NCI-H510A treated with DMSO at 0.1 percent for 48 hours (cell line): ENCODE measurements at regions not wholly inside any gene's neighbourhood (a gene's known extent, or its start where the extent isn't known, plus 50 kb on each side); places are given as distances from the start of the nearest gene placed in this dataset.
"Not testable (repeated sequence)": the region's sequence is repeated elsewhere in the genome, so short reads cannot be mapped to it uniquely, and the experiment has no call there.

Source experiments
- DNase-seq: peaks from one replicate; lab custom pipeline; 2025; lab: John Stamatoyannopoulos, UW

DNA sequence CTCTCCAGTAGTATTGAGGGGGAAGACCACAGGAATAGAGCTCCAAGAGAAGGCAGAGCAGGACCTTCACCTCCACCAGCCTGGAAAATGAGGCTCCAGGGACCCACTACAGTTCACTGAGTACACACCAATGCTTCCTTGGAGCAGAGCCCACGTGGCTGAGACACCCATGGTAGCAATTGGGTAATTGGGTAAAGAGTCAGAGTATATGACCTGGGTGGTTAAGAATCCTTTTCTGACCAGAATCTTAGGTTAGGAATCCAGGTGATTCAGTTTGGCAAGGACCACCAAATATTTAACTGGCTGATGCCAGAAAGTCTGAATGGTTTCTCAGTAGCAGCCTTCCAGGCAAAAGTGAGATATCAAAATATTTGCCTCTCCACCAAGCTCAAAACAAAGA is 107.7 kb downstream of the MDH1 start:
- DNase-seq, result no peak

DNA sequence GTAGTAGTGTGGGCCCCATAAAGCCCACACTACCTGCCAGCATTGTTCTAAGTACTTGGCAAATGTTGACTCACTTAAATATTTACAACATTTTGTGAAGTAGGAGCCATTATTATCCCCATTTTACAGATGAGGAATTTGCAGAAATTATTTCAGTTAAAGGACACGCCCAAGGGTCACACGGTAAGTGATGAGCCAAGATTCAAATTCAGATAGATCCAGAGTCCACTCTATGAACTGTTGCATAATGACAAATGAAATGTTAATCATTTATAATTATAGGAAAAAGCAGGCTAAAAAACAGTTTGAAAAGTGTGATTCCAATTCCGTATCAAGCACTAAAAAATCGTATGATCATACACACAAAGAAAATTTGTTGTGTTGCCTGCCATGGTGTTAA is 108.4 kb downstream of the MDH1 start:
- no peak for DNase-seq

DNA sequence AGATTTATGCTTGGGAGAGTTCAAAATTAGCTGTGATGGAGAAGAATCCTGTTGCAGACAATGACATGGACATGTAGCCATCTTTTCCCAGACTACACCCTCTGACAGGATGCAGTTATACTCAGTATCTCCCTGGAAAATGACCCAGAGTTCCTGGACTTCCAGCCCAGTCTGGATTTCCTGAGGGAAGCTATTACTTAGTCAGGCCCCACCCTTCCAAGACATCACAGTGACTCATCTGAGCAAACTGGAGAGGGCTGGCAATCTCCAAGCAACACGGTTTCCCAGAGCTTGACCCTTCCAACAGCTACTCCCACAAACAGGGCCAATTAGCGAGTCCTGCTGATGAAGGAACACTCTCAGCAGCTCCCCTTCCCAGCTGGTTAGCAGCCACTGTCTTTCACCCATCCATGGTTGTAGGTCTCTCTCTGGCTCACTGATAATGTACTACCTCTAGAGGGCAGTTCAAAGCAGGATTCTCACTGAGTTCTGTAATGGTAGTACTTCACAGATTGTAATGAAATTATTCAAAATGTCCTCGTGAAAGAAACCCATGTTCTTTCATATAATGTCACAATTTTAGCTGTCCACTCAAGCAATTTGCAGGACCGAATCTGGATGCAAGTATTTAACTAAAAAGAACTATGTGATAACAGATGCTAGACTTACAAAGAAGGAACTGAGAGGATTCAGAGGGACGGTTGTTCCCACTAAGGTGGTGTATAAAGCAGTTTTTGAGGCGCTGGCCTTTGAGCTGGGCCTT is 110.2 kb downstream of the MDH1 start:
- peak; percentile 58 for DNase-seq

DNA sequence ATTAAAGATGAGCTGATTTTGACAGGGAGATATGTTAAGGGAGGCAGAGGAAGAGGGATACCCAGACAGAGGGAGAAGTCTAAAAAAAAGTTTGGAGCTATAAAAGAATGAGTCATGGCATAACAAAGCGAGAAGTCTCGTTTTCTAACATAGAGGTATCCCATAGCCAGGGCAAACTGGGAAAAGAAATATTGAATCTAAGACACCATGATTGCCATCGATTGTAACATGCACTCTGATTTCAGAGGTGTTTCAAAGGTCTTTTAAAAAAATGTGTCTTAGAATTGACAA is 110.7 kb downstream of the MDH1 start:
- no peak for DNase-seq

DNA sequence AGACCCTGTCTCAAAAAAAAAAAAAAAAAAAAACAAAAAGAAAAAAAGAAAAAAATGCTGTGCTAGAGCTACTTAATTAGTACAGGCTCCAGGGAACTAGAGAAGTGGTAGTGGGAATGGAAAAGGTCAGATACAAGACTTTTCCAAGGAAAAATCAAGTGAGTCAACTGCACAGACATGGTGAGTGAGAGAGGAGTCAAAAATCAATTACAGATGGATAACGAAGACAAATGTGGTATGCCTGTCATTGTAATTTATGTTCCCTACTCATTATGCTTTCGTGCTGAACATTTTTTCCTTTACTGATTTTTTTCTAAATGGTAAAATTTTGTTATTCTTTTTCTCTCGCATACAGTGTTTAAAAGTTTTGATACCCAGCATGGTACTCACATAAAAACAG is 111.5 kb downstream of the MDH1 start:
- no peak for DNase-seq

DNA sequence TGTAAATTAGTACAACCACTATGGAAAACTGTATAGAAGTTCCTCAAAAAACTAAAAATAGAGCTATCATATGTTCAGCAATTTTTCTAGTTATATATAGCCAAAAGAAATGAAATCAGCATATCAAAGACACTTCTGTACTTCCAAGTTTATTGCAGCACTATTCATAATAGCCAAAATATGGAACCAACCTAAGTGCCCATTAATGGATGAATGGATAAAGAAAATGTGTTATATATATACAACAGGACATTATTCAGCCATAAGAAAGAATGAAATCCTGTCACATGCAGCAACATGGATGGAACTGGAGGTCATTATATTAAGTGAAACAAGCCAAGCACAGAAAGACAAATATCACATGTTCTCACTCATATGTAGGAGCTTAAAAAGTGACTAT is 112.6 kb downstream of the MDH1 start:
- DNase-seq, result no peak

DNA sequence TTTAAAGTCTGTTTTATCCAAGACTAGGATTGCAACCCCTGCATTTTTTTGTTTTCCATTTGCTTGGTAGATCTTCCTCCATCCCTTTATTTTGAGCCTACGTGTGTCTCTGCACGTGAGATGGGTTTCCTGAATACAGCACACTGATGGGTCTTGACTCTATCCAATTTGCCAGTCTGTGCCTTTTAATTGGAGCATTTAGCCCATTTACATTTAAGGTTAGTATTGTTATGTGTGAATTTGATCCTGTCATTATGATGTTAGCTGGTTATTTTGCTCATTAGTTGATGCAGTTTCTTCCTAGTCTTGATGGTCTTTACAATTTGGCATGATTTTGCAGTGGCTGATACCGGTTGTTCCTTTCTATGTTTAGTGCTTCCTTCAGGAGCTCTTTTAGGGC is 117.3 kb downstream of the MDH1 start:
- not testable (repeated sequence) for DNase-seq

DNA sequence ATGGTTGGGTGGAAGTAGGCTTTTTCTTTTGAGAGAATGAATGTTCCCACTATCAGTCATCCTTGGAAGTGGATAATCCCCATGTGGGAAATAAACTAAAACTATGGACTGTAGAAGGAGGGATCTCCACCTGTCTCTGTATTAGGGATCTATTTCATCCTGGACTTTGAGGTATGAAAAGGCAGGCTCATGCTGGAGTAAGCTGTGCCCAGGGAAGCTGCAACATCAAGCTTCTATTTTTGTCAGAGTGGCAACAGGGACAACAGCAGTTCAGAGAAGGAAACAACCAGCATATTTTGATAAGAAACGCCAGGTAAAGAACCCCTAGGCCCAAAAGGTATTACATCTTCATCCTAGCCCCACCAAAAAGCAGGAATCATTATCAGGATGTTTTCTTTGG is 122.0 kb downstream of the MDH1 start:
- DNase-seq, result no peak

DNA sequence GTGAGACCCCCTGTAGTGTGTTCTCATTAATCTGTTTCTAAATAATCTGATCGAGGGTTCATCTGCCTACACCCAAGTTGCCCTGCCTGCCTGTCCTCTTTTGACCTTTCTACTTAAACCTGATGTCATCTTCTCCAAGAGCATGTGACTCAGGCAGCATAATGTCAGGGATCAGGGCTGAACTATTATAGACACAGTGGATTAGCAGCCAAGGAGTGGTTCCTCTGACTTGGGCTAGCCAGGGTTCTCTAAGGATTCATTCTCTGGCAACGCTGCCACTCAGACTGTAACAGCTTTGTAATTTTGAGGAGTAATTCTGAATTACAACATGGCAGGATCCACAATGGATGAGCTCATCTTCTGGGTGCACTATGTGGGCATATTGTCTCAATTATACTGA is 124.0 kb downstream of the MDH1 start:
- no peak for DNase-seq

DNA sequence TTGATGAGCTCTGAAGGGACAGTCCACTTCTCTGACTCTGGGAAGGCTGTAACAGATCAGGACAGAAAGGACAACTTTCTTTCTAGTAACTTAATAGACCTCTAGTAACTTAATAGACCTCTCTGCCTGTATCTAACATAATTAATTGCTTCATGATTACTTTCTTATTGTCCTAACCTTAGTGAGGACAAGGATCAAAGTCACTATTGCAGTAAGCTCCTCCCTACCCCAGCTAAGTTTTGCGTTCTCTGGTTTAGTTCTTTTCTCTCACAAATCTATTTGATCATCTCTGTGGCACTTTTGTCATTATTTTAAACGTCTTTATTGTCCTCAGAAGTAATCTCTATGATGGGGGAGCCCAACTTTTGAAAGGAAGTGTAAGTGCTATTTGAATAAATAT is 125.5 kb upstream of the UGP2 start:
- DNase-seq, result no peak

DNA sequence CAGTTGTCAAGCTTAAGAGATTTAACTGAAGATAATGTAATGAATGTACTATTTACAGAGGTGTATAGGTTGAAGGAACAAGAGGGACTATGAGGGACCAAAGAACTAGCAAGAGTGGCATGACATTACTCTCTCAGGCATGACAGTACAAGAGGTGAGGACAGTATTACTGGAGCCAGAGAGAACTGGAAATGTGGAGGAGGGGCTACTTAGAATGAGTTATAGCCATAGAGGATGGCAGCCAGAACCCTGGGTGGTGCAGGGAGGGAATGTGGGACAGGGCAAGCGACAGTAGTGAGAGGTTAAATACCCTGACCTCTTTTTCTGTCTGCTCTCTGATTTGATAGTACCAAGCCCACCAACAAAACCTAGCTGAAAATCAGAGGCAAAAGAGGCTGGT is 122.6 kb upstream of the UGP2 start:
- peak; percentile 83 for DNase-seq

DNA sequence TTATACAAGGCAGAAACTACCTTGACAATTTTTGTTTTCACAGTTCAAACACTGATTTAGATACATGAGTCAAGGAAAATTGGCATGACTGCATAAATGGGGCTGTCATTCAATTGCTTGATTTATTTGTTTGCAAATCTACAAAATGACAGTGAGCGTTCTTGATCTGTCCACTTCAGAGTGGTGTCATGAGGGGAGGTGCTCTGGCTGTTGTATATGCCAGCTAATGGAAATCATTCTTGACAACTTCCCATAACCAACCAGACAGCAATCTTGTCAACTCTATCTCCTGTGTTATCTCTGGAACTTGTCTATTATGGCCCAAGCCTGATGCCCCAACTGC is 120.6 kb upstream of the UGP2 start:
- DNase-seq, result peak; percentile 71

DNA sequence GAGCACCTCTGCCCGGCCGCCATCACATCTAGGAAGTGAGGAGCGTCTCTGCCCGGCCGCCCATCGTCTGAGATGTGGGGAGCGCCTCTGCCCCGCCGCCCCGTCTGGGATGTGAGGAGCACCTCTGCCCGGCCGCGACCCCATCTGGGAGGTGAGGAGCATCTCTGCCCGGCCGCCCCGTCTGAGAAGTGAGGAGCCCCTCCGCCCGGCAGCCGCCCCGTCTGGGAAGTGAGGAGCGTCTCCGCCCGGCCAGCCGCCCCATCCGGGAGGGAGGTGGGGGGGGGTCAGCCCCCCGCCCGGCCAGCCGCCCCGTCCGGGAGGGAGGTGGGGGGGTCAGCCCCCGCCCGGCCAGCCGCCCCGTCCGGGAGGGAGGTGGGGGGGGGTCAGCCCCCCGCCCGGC is 119.4 kb upstream of the UGP2 start:
- not testable (repeated sequence) for DNase-seq

DNA sequence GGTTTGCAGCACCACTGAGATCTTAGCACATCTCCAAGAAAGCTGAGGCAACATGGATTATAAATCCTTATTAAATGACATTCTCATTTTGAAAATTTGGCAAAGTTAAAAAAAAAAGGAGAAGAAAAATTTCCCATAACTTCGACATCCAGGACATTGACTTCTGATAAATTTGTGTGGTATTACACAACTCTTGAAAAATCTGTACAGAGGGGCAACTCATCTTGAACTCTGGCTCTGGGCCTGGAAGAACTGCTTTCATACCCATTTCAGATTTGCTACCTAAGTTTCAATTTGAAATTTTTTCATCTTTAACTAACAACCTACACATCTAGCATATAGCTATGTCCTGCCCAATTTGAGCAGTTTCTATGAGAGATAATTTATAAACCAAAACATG is 118.0 kb upstream of the UGP2 start:
- no peak for DNase-seq

DNA sequence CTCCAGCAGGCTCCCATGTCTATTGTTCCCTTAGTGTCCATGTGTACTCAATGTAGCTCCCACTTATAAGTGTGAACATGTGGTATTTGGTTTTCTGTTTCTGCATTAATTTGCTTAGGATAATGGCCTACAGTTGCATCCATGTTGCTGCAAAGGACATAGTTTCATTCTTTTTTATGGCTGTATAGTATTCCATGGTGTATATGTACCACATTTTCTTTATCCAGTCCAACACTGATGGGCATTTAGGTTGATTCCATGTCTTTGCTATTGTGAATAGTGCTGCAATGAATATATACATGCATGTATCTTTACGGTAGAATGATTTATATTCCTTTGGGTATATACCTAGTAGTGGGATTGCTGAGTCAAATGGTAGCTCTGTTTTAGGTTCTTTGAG is 116.5 kb upstream of the UGP2 start:
- not testable (repeated sequence) for DNase-seq

DNA sequence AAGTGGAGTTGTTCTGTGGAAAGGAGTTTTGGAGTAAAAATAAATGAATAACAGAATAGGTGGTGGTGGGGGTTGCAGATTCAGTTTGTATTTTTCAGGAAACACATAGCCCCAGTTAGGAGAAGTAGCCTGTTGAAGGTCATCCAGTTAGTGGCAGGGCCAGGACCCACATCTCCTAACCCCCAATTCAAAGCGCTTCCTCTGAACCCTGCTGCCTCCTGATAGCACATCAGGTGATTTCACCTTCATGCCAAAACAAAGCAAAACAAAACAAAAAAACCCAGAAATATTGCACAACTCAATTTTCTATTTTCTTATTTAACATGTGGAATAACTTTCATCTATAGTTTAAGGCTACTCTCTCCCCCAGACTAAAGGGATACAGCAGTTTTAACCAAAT is 112.3 kb upstream of the UGP2 start:
- no peak for DNase-seq

DNA sequence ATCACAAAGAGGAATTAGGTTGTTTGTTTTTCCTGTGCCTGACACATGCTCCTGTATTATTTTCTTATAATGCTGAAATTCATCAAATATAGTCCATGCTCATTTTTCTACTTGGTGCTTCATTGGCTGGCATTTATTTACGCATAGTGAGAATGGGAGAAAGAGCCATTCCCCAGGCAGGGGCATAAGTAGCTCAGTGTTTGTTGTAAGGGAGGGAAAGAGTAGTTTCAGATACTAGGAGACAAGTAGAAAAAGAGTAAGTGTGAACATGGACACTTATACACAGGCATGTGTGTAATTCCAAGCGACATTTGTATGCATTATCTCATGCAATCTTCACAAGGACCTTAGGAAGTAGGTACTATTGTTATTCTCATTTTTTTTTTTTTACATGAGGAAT is 111.9 kb upstream of the UGP2 start:
- no peak for DNase-seq

DNA sequence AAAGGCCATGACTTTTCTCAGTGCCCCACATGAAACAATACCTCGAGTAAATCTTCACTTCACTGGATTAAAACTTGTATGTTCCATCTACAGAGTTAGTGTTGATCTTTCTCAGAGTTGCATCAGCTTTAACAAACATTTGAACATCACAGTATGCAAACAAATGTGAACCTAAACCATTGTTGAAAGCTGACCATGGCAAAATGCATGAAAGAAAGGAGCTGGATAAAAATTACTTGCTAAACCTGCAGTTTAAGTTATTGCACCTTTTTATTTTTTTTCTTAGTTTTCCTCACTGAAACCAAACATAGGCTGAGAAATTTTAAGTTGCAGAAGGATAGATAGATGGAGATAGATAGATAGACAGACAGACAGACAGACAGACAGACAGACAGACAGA is 107.2 kb upstream of the UGP2 start:
- DNase-seq, result peak; percentile 50

DNA sequence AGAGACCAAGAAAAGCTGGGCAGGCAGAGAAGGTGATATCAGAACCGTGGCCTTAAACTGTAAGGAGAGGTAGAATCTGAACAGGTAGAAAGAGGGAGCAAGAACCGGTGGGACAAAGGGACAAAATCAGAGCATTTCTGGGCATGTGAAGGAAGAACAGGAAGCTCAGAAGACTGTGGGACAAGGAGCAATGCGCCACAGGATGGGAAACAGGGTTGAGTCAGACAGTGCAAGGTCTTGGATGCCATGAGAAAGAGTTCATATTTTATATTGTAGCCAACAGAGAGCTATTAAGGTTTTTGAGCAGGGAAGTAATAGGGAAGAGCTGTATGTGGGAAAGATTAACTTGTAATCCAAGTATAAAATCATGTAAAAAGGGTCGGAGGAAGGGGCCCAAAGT is 106.4 kb upstream of the UGP2 start:
- DNase-seq, result no peak

DNA sequence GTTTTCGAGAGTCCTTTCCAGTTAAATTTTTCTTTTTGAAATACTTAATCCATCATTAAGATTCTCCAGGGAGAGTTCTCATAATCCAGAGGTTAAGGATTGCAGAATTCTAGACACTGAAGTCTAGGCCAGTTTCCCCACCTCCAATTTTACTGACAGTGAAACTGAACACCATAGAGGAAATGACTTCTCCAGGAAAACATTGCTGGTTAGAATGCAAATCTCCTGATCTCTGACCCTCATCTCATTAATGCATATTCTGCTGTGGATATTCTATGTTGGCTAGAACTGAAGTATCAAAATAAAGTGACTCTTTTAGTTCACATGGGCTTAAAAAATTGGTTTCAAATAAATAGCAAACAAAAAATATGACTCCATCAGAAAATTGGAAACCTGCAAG is 105.8 kb upstream of the UGP2 start:
- DNase-seq, result no peak

DNA sequence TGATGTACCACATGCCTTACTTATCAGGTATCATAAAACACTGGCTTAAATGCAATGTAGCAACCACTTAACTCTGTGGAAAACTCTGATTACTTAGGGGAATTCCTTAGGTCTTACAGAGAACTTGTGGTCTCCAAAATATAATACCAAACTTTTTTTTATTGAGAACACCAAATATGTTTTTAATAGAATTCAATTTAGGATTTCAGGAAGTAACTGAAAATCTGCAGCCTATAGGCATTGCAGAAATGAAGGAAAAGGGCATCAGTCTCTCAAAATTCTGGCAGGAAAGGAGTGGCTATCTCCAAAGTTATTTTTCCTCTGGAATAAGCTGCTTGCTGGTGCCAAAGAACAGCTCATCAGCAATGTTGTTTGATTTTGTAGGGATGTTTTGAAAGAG is 105.3 kb upstream of the UGP2 start:
- no peak for DNase-seq

DNA sequence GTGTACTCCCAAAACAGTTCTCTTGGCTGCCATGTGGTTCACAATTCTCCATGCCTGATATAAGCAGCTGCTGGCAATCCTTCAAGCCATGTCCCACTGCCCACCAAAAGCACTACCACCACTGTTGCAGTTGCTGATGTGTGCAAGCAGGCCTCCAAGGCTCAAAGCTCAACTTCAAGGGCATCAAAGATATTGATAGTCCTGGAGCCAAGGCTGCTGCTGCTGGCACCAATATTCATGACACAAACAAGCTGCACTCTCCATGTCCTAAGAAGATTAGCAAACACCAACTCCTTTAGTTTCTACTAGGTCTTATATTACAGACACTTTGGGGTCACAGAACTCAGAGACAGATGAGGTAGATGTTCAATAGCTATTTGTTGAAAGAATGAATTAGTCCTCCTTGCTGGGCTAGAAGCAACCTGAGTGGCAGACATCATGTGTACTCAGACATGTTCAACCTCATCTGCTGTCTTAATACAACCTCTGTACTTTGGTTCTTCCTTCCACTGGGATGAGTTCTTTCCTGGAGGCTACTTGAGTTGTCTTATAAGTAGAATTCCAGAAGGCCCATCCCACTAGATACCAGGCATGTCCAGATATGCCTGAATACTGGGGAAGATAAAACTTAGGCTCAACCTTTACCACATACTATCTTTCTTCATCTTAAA is 104.5 kb upstream of the UGP2 start:
- DNase-seq, result no peak

DNA sequence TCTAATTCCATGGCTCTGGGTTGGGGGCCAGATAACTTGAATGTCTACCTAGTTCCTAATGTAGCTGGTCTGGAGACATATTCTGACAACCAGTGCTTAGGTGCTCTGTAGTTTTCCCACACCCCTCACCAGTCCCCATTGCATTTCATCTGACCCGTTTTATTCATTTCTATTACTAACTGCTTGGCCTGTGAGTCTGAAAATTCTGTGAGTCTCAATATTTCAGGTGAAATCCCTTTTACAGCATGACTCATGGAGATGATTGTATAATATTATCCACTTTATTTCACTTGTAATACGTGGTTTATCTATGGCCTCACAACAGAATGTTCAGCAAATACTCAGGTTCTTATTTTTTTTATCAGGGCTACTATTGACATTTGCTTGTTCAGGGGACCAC is 103.7 kb upstream of the UGP2 start:
- DNase-seq, result no peak

DNA sequence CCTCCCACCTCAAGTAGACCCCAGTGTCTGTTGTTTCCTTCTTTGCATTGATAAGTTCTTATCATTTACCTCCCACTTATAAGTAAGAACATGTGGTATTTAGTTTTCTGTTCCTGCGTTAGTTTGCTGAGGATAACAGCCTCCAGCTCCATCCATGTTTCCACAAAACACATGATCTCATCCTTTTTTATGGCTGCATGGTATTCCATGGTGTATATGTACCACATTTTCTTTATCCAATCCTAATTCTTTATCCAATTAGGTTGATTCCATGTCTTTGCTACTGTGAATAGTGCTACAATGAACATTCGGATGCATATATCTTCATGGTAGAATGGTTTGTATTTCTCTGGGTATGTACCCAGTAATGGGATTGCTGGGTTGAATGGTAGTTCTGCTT is 102.5 kb upstream of the UGP2 start:
- not testable (repeated sequence) for DNase-seq
